BLaER1 (cell line): ENCODE measurements at regions not wholly inside any gene's neighbourhood (a gene's known extent, or its start where the extent isn't known, plus 50 kb on each side); places are given as distances from the start of the nearest gene placed in this dataset.

Experiments
- H3K27ac ChIP-seq: shearing (Covaris generic); formaldehyde crosslinking; 2 replicates; pipeline ENCODE4 v1.8.1; 2022
- H3K27me3 ChIP-seq: shearing (Covaris generic); formaldehyde crosslinking; 2 replicates; pipeline ENCODE4 v1.8.1; 2022
- H3K36me3 ChIP-seq: shearing (Covaris generic); formaldehyde crosslinking; 2 replicates; pipeline ENCODE4 v1.8.1; 2022
- H3K4me1 ChIP-seq: shearing (Covaris generic); formaldehyde crosslinking; 2 replicates; pipeline ENCODE4 v1.8.1; 2022
- H3K4me2 ChIP-seq: shearing (Covaris generic); formaldehyde crosslinking; 2 replicates; pipeline ENCODE4 v1.8.1; 2022
- H3K4me3 ChIP-seq: shearing (Covaris generic); formaldehyde crosslinking; 2 replicates; pipeline ENCODE4 v1.8.1; 2022
- H3K9ac ChIP-seq: shearing (Covaris generic); formaldehyde crosslinking; 2 replicates; pipeline ENCODE4 v1.8.1; 2022
- H3K9me3 ChIP-seq: shearing (Covaris generic); formaldehyde crosslinking; 2 replicates; pipeline ENCODE4 v1.8.1; 2022
- H4K20me1 ChIP-seq: shearing (Covaris generic); formaldehyde crosslinking; 2 replicates; pipeline ENCODE4 v1.8.1; 2022
- Cebpa-rat ChIP-seq: shearing (Covaris generic); IDR thresholded peaks from 2 replicates; pipeline ENCODE4 v1.8.1; 2022

- Histone ChIP-seq H3K27ac (no peak overlapping the region), H3K4me1 (peaks cover 1% of the 10 kb centered on the region), H3K4me2 (no peak overlapping the region), H3K4me3 (no peak overlapping the region), H3K27me3 (no peaks in the 10 kb centered on the region), H4K20me1 (no peaks in the 10 kb centered on the region), H3K9ac (no peak overlapping the region), H3K36me3 (no peaks in the 10 kb centered on the region), H3K9me3 (no peaks in the 10 kb centered on the region)
- no peak for TF ChIP-seq Cebpa-rat
These were observed 156.3 kb downstream of the BTC start for GRCh38 chr4:74638001-74638400.

GRCh38 chr4:74638689-74639088 is 155.6 kb downstream of the BTC start:
- H3K9me3 ChIP-seq: no peaks in the 10 kb centered on the region
- H3K4me3 ChIP-seq: no peak overlapping the region
- no peaks in the 10 kb centered on the region for H3K36me3 ChIP-seq
- H3K4me2 ChIP-seq: no peak overlapping the region
- H3K4me1 ChIP-seq: no peaks in the 10 kb centered on the region
- no peaks in the 10 kb centered on the region for H4K20me1 ChIP-seq
- H3K27me3 ChIP-seq: no peaks in the 10 kb centered on the region
- H3K27ac ChIP-seq: no peak overlapping the region
- peak; percentile 42; the same call in 1 of the 2 replicates for TF ChIP-seq Cebpa-rat
- no peak overlapping the region for H3K9ac ChIP-seq

GRCh38 chr4:74640111-74640903 is 154.0 kb downstream of the BTC start:
- Histone ChIP-seq H3K9ac (no peak overlapping the region), H3K4me2 (no peak overlapping the region), H3K4me1 (no peaks in the 10 kb centered on the region), H3K36me3 (no peaks in the 10 kb centered on the region), H3K9me3 (peaks cover 3% of the 10 kb centered on the region; the same call in 1 of the 2 replicates), H3K4me3 (no peak overlapping the region), H3K27ac (no peak overlapping the region), H4K20me1 (no peaks in the 10 kb centered on the region), H3K27me3 (no peaks in the 10 kb centered on the region)
- no peak for TF ChIP-seq Cebpa-rat

- peaks cover 3% of the 10 kb centered on the region; the same call in 1 of the 2 replicates for H3K9me3 ChIP-seq
- TF ChIP-seq Cebpa-rat: no peak
- no peak overlapping the region for H3K27ac ChIP-seq
- no peaks in the 10 kb centered on the region for H3K36me3 ChIP-seq
- H3K9ac ChIP-seq: no peak overlapping the region
- no peaks in the 10 kb centered on the region for H3K27me3 ChIP-seq
- no peaks in the 10 kb centered on the region for H4K20me1 ChIP-seq
- H3K4me1 ChIP-seq: no peaks in the 10 kb centered on the region
- H3K4me3 ChIP-seq: no peak overlapping the region
- H3K4me2 ChIP-seq: no peak overlapping the region
These were observed 152.3 kb downstream of the BTC start for GRCh38 chr4:74642006-74642405.

GRCh38 chr4:74649193-74649592 is 145.1 kb downstream of the BTC start:
- Histone ChIP-seq H3K36me3 (no peaks in the 10 kb centered on the region), H4K20me1 (no peaks in the 10 kb centered on the region), H3K9ac (no peak overlapping the region), H3K27ac (no peak overlapping the region), H3K4me3 (no peak overlapping the region), H3K4me2 (no peak overlapping the region), H3K9me3 (peaks cover 3% of the 10 kb centered on the region; the same call in 1 of the 2 replicates), H3K27me3 (no peaks in the 10 kb centered on the region), H3K4me1 (no peaks in the 10 kb centered on the region)
- no peak for TF ChIP-seq Cebpa-rat

- Histone ChIP-seq H4K20me1 (no peaks in the 10 kb centered on the region), H3K27me3 (no peaks in the 10 kb centered on the region), H3K4me3 (no peak overlapping the region), H3K9me3 (no peaks in the 10 kb centered on the region), H3K4me2 (no peak overlapping the region), H3K4me1 (no peaks in the 10 kb centered on the region), H3K27ac (no peak overlapping the region), H3K36me3 (no peaks in the 10 kb centered on the region), H3K9ac (no peak overlapping the region)
- no peak for TF ChIP-seq Cebpa-rat
These were observed 143.1 kb downstream of the BTC start for GRCh38 chr4:74651198-74651597.

- Histone ChIP-seq H3K27me3 (no peaks in the 10 kb centered on the region), H3K9me3 (no peaks in the 10 kb centered on the region), H3K4me3 (no peak overlapping the region), H3K9ac (no peak overlapping the region), H3K4me2 (no peak overlapping the region), H3K4me1 (no peaks in the 10 kb centered on the region), H4K20me1 (no peaks in the 10 kb centered on the region), H3K36me3 (no peaks in the 10 kb centered on the region), H3K27ac (no peak overlapping the region)
- no peak for TF ChIP-seq Cebpa-rat
These were observed 140.7 kb downstream of the BTC start for GRCh38 chr4:74653331-74654229.

- Histone ChIP-seq H3K4me2 (no peak overlapping the region), H3K4me3 (no peak overlapping the region), H3K27me3 (no peaks in the 10 kb centered on the region), H3K36me3 (no peaks in the 10 kb centered on the region), H4K20me1 (no peaks in the 10 kb centered on the region), H3K4me1 (no peaks in the 10 kb centered on the region), H3K9me3 (no peaks in the 10 kb centered on the region), H3K9ac (no peak overlapping the region), H3K27ac (no peak overlapping the region)
- TF ChIP-seq Cebpa-rat: no peak
These were observed 140.1 kb downstream of the BTC start for GRCh38 chr4:74654230-74654681.

GRCh38 chr4:74656596-74656995 is 137.7 kb downstream of the BTC start:
- H3K4me2 ChIP-seq: no peak overlapping the region
- H3K9ac ChIP-seq: no peak overlapping the region
- no peaks in the 10 kb centered on the region for H3K4me1 ChIP-seq
- H3K4me3 ChIP-seq: no peak overlapping the region
- no peaks in the 10 kb centered on the region for H3K36me3 ChIP-seq
- H4K20me1 ChIP-seq: no peaks in the 10 kb centered on the region
- H3K9me3 ChIP-seq: no peaks in the 10 kb centered on the region
- TF ChIP-seq Cebpa-rat: no peak
- H3K27ac ChIP-seq: no peak overlapping the region
- no peaks in the 10 kb centered on the region for H3K27me3 ChIP-seq

GRCh38 chr4:74658116-74658515 is 136.2 kb downstream of the BTC start:
- Histone ChIP-seq H3K4me2 (no peak overlapping the region), H3K4me3 (no peak overlapping the region), H4K20me1 (no peaks in the 10 kb centered on the region), H3K9ac (no peak overlapping the region), H3K4me1 (no peaks in the 10 kb centered on the region), H3K9me3 (no peaks in the 10 kb centered on the region), H3K36me3 (no peaks in the 10 kb centered on the region), H3K27ac (no peak overlapping the region), H3K27me3 (no peaks in the 10 kb centered on the region)
- no peak for TF ChIP-seq Cebpa-rat
